Loucy (cell line): ENCODE measurements at regions not wholly inside any gene's neighbourhood (a gene's known extent, or its start where the extent isn't known, plus 50 kb on each side); places are given as distances from the start of the nearest gene placed in this dataset.

Source experiments
- CTCF ChIP-seq: fragments of 200-600 bp; sonication (generic); conservative IDR thresholded peaks from 2 replicates; pipeline ENCODE4 v1.5.1; 2014; ENCODE audit warnings: mild to moderate bottlenecking, antibody characterized with exemption, low read length
- EZH2phosphoT487 ChIP-seq: fragments of 200-600 bp; IDR thresholded peaks from 2 replicates; pipeline ENCODE4 v1.6.1; 2018; ENCODE audit warnings: antibody characterized with exemption, mild to moderate bottlenecking, moderate library complexity, borderline replicate concordance

GRCh38 chr2:45182667-45183295 is 173.5 kb upstream of the SIX2 start:
- TF ChIP-seq CTCF (no peak), EZH2phosphoT487 (no peak)
